ENCODE measurements at regions not wholly inside any gene's neighbourhood (a gene's known extent, or its start where the extent isn't known, plus 50 kb on each side); places are given as distances from the start of the nearest gene placed in this dataset.

GRCh38 chr13:62278271-62278670 is 862.6 kb upstream of the PCDH20 start:
- TF ChIP-seq POLR2AphosphoS5 (IDR thresholded peaks at IDR 0.05) (no peak), POLR2A (IDR thresholded peaks at IDR 0.05) (no peak)
- TF ChIP-seq, protein P1, sequence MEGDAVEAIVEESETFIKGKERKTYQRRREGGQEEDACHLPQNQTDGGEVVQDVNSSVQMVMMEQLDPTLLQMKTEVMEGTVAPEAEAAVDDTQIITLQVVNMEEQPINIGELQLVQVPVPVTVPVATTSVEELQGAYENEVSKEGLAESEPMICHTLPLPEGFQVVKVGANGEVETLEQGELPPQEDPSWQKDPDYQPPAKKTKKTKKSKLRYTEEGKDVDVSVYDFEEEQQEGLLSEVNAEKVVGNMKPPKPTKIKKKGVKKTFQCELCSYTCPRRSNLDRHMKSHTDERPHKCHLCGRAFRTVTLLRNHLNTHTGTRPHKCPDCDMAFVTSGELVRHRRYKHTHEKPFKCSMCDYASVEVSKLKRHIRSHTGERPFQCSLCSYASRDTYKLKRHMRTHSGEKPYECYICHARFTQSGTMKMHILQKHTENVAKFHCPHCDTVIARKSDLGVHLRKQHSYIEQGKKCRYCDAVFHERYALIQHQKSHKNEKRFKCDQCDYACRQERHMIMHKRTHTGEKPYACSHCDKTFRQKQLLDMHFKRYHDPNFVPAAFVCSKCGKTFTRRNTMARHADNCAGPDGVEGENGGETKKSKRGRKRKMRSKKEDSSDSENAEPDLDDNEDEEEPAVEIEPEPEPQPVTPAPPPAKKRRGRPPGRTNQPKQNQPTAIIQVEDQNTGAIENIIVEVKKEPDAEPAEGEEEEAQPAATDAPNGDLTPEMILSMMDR (IDR thresholded peaks at IDR 0.05): no peak

All from gastroesophageal sphincter (tissue), 3 donors.